HTR-8/SVneo (cell line): ENCODE measurements at regions not wholly inside any gene's neighbourhood (a gene's known extent, or its start where the extent isn't known, plus 50 kb on each side); places are given as distances from the start of the nearest gene placed in this dataset.

ENCODE experiments used
- DNase-seq: peaks from one replicate; pipeline ENCODE4 v3.0.0; 2011; ENCODE audit warnings: low spot score, mixed read lengths; ENCODE audit not compliant: insufficient read length
- FAIRE-seq: peaks from 2 replicates; lab custom pipeline; 2011; peaks lifted over from hg19 to GRCh38; lab: Jason Lieb, UNC

- no peak for DNase-seq
- FAIRE-seq = no peak
Measured at GRCh38 chr6:134491477-134491876, 173.6 kb upstream of the SGK1 start.

DNA sequence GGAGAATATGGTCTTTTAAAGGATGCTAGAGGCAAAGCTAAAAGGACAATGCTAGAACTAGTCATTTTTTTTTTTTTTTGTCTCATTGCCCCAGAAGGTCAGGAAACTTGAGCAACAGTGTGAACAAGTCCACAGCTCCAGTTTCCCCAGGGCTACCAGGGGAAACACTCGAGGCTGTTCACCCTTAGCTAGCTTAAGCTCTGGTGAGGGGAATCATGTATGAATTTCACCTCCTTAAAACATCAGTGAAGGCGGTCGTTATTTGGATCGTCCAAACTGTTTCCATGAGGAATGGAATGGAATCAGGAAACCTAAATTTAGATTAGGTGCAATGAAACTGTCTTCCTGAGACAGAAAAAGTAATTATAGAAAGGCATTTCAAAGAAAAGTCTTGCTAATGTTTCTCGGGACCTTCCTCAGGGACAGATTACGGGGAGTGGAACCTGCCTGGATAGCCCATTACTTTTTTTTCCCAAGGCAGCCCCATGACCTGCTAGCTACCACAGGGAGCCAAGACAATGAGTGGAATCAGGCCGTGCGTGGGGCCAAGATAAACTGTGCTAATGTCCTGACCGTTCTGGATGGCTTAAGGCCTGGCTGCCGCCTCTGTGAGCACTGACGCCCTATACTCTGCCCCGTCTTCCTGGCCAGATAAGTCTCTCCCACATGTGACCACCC is 164.8 kb upstream of the SGK1 start:
- DNase-seq = no peak
- no peak for FAIRE-seq

GRCh38 chr6:134481966-134482365 is 164.1 kb upstream of the SGK1 start:
- DNase-seq (no peak), FAIRE-seq (no peak)

GRCh38 chr6:134480593-134480992 is 162.7 kb upstream of the SGK1 start:
- DNase-seq = no peak
- no peak for FAIRE-seq

DNA sequence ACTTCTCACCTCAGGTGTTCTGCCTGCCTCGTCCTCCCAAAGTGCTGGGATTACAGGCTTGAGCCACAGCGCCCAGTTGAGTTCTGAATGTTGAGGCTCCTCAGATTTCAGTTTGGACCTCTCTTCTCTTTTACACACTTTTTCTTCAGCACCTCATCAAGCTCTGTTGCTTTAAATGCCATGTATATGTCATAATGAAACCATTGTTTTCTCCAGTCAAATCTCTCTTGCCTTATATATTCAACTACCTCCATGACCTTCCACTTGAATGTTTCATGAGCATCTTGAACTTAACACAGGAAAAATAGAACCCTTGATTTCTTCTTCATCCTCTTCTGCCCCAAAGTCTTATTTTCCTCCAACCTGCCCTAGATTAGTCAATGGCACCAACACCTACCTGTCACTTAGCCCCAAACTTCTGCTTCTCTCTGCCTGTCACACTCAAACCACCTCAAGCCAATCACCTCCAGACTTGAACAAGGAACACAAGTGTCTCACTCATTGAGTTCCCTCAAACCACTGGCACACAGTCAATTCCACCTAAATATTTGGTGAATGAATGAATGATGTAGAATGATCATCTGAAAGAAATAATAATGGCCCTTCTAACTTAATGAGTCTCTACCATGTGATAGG is 161.0 kb upstream of the SGK1 start:
- FAIRE-seq (no peak), DNase-seq (no peak)

DNA sequence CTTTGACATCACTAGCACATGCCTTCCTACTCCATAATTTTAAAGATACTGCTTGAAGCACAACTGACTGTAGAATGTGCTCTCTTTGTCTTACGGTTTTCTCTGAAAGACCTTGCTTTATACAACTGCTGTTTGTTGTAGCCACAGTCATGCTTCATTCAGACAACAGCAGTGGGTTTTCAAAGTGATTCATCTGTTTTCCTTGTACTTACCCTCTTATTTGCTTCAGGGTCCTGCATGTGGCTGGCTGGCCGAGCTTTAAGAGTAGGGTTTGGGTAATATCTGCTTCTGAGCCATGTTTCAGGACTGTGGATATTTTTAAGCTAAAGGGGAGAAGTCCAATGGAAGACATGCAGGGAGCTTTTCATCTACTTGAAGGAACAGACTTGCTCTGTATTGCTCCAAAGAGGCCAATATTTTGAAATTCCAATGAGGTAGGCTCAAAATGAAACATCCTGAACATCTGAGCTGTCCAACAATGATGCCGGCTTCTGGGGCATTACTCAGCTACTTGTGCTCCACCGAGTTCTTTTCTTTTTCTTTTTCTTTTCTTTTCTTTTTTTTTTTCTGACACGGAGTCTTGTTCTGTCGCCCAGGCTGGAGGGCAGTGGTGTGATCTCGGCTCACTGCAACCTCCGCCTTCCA is 160.2 kb upstream of the SGK1 start:
- FAIRE-seq (no peak), DNase-seq (no peak)

DNA sequence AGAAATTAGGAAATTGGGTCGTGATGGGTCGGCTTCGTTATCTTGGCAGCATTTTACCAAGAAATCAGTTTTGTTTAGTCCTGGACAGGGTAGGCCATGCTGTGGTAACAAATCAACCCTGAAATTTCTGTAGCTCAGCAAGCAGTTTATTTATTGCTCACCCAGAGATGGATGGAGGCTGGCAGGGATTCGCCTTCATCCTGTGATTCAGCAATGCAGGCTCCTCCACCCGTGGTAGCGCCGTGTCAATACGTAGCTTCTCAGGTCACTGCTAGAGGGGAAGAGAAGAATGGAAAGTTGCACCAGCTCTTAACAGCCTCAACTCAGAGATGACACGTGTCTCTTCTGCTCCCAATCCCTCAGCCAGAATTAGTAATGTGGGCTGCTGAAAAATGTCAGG is 157.0 kb upstream of the SGK1 start:
- DNase-seq (no peak), FAIRE-seq (no peak)

GRCh38 chr6:134472661-134473060 is 154.7 kb upstream of the SGK1 start:
- FAIRE-seq = no peak
- DNase-seq = no peak

DNA sequence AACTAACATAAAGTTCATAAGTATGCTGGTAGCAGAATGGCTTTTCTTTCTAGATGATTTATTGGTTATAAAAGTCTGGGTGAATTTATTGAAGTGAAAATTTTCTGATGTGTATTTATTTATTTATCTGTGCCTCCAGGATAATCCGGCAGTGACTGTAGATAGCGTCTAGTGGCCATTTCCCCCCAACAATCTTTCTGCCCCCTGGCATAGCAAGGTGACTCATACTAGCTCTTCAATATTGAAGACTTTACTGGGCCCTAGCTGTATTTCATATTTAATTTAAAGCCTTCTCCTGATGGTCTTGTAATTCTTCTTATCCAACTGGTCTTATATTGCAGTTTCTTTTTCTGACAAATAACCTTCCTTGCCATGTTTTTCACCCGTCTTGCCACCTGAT is 154.1 kb upstream of the SGK1 start:
- peak; percentile 38 for DNase-seq
- FAIRE-seq = no peak

- no peak for DNase-seq
- FAIRE-seq = no peak
Measured at GRCh38 chr6:134470457-134470975, 152.6 kb upstream of the SGK1 start.

GRCh38 chr6:134469702-134470456 is 152.0 kb upstream of the SGK1 start:
- no peak for FAIRE-seq
- no peak for DNase-seq

DNA sequence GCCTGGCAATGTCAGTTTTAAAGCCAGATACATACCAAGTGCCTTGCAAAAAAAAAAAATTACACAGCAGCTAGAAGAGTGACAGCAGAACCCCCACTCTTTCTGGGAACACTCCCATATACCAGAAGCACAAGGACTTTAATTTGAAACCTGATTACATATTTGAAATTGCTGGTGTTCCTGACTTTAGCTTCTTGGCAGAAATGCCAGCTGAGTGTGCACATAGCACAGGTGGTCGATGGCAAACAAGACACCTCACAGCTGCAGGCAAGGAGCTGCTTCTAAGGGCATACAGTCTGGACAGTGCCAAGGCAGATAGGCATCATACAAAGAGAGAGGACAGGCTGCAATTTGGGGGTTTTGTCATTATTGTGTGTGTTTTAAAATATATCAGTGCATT is 150.7 kb upstream of the SGK1 start:
- DNase-seq (no peak), FAIRE-seq (peak; percentile 23)

DNA sequence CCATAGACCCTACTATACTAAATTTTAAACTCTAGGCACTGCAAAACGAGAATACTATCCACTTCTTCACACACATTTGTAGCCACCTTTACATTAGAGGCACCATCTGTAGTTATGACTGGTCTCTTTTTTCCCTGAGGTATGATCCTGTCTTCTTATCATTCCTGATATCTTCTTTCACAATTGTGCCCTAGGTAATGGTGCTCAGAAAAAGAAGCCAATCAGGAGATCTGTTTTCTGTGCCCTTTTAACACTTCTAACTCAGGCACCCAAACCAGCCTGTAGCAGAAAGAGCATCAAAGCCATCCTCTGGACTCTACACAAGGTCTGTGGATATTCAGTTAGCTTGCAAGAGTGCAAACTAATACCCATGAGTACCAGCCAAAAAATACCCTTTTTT is 149.7 kb upstream of the SGK1 start:
- DNase-seq = no peak
- FAIRE-seq = no peak

DNA sequence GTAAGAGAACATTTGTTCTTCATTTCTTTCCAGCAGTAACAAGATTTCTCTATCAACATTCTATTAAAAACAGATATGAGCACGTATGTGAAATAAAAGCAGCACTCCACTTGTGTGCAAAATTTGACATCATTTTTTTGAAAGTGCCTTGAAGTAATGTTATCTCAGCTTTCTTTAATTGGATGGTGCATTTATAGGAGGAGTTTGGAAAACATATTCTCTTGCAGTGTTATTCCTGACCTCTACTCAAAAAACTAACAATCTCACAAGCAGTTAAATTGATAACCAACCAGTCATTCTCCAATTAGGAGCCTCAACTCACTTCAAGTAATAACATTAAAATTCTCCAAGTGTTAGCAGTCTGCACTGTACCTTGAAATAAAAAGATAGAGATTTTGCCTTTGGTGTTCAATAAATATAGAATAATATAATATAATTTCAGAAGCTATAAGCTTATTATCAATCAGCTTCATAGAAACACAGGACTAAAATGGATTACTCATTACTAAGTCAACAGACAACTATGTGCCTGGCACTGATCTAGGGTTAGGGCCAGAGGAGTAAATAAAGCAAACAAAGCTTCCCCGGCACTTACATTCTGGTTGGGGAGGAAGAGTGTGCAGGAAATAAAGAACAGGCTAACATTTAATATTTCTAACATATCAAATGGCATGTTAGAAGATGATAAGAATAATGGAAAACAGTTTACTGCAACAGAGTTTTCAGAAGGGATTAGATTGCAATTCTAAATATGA is 149.0 kb upstream of the SGK1 start:
- no peak for DNase-seq
- no peak for FAIRE-seq

DNA sequence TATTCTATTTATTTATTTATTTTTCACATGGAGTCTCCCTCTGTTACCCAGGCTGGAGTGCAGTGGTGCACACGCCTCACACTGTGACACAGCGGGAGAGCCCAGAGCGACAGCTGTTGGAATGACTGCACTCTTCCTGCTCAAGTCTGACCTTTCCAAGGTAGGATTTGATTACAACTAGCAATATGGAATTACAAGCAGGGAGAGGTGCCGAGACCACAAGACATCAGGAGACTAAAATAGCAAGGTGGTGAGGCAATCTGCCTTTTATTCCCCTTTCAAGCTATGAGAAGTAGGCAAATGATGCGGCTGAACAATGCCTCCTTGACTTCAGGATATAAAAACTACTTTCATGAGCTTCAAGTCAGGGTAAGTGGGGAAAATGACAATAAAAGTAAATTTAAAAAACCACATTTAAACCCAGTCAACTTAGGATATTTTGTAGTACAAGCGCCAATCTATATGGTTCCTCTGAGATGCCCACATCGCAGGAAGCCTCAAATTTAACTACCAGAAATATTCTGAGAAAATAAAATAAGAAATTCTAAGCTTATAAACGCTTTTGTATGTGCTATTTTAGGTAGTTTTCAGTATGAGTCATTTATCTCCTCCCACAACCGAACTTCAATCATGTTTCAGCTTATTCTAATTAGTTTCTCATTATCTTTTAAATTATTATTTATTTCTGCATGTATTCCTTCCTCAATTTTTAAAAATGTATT is 146.9 kb upstream of the SGK1 start:
- peak; percentile 68 for DNase-seq
- peak; percentile 84 for FAIRE-seq

GRCh38 chr6:134458857-134459657 is 141.1 kb upstream of the SGK1 start:
- FAIRE-seq (no peak), DNase-seq (no peak)

- FAIRE-seq (no peak), DNase-seq (no peak)
Measured at GRCh38 chr6:134457941-134458340, 140.0 kb upstream of the SGK1 start.

GRCh38 chr6:134456226-134456625 is 138.3 kb upstream of the SGK1 start:
- FAIRE-seq (no peak), DNase-seq (no peak)

GRCh38 chr6:134455319-134455718 is 137.4 kb upstream of the SGK1 start:
- FAIRE-seq (no peak), DNase-seq (no peak)
